GM23338 (cell line): ENCODE measurements at regions not wholly inside any gene's neighbourhood (a gene's known extent, or its start where the extent isn't known, plus 50 kb on each side); places are given as distances from the start of the nearest gene placed in this dataset.

Experiments
- CREB1 ChIP-seq: fragments of 250-450 bp; sonication (Bioruptor Pico); IDR thresholded peaks from 2 replicates; pipeline ENCODE4 v1.5.0; 2020; ENCODE audit warnings: low read depth, mild to moderate bottlenecking, moderate library complexity
- ETS1 ChIP-seq: IDR thresholded peaks from 2 replicates; pipeline ENCODE4 v1.6.1; 2016; ENCODE audit warnings: antibody characterized with exemption
- EZH2 ChIP-seq: fragments of 200-600 bp; sonication (generic); IDR thresholded peaks from one replicate; pipeline ENCODE4 v1.8.0; 2017; ENCODE audit warnings: antibody characterized with exemption, mild to moderate bottlenecking, low read depth; ENCODE audit not compliant: unreplicated experiment
- EZH2phosphoT487 ChIP-seq: fragments of 200-600 bp; sonication (generic); IDR thresholded peaks from one replicate; pipeline ENCODE4 v1.8.1; 2018; ENCODE audit warnings: antibody characterized with exemption; ENCODE audit not compliant: unreplicated experiment
- JUNB ChIP-seq: IDR thresholded peaks from one replicate; pipeline ENCODE4 v1.6.1; 2016; ENCODE audit warnings: antibody characterized with exemption; ENCODE audit not compliant: unreplicated experiment
- POLR2AphosphoS5 ChIP-seq: IDR thresholded peaks from 2 replicates; pipeline ENCODE4 v1.6.1; 2016; ENCODE audit warnings: antibody characterized with exemption, low read depth
- REST ChIP-seq: IDR thresholded peaks from one replicate; pipeline ENCODE4 v1.6.1; 2018; ENCODE audit warnings: antibody characterized with exemption; ENCODE audit not compliant: unreplicated experiment
- TF ChIP-seq, protein P1 (sequence below), 2 experiments: fragments of 200-600 bp in 1 of 2; sonication (generic) in 1 of 2; conservative IDR thresholded peaks; 2 replicates each; pipeline versions ENCODE4 v1.5.1 to v1.6.1; 2016 to 2017; ENCODE audit warnings: antibody characterized with exemption in 2 of 2, low read depth in 2 of 2, mild to moderate bottlenecking in 2 of 2, moderate library complexity in 1 of 2

DNA sequence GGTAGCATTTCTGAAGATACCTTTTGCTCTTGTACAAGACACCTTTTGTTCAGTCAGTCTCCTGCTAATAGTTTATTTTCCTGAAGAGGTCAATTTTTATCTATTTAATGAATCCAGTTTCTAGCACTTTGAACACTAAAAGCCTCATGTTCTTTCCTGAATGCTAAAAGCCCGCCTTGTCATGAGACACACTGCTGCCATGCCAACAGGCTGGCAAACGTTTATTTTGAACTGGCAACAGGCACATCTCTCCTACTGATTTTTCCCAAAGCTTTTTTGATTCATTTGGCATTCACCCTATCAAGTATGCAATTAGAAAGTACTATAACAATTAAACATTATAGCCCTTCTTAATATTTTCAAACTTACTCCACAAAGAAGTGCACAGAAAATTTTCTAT lies 421.2 kb upstream of the EYS start:
- TF ChIP-seq EZH2phosphoT487 (no peak), EZH2 (no peak), POLR2AphosphoS5 (no peak), CREB1 (CRISPR knock-in tag) (no peak), JUNB (no peak), ETS1 (no peak), REST (no peak)
- TF ChIP-seq, protein P1, sequence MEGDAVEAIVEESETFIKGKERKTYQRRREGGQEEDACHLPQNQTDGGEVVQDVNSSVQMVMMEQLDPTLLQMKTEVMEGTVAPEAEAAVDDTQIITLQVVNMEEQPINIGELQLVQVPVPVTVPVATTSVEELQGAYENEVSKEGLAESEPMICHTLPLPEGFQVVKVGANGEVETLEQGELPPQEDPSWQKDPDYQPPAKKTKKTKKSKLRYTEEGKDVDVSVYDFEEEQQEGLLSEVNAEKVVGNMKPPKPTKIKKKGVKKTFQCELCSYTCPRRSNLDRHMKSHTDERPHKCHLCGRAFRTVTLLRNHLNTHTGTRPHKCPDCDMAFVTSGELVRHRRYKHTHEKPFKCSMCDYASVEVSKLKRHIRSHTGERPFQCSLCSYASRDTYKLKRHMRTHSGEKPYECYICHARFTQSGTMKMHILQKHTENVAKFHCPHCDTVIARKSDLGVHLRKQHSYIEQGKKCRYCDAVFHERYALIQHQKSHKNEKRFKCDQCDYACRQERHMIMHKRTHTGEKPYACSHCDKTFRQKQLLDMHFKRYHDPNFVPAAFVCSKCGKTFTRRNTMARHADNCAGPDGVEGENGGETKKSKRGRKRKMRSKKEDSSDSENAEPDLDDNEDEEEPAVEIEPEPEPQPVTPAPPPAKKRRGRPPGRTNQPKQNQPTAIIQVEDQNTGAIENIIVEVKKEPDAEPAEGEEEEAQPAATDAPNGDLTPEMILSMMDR (conservative IDR thresholded peaks at IDR 0.05; ENCODE audit: low read depth in 2 of 2) = no peak
